ENCODE measurements at regions not wholly inside any gene's neighbourhood (a gene's known extent, or its start where the extent isn't known, plus 50 kb on each side); places are given as distances from the start of the nearest gene placed in this dataset.

- Mint-ChIP-seq H3K4me1 (ENCODE audit: low read depth) (no peaks in the 10 kb centered on the region), H3K36me3 (ENCODE audit: low read depth) (no peaks in the 10 kb centered on the region), H3K9me3 (ENCODE audit: insufficient read depth) (no peaks in the 10 kb centered on the region), H3K4me3 (no peak overlapping the region), H3K27ac (no peak overlapping the region), H3K27me3 (ENCODE audit: low read depth) (peaks cover 6% of the 10 kb centered on the region)
- DNase-seq: no peak
- ChIA-PET CTCF (no interaction called here), POLR2A (no interaction called here)
- no peak for ATAC-seq
Measured at GRCh38 chr4:138656990-138657389, 358.6 kb upstream of the NOCT start.

- Mint-ChIP-seq H3K27ac (no peak overlapping the region), H3K9me3 (ENCODE audit: insufficient read depth) (no peaks in the 10 kb centered on the region), H3K4me3 (no peak overlapping the region), H3K27me3 (ENCODE audit: low read depth) (peaks cover 6% of the 10 kb centered on the region), H3K4me1 (ENCODE audit: low read depth) (no peaks in the 10 kb centered on the region), H3K36me3 (ENCODE audit: low read depth) (no peaks in the 10 kb centered on the region)
- POLR2A ChIA-PET: no interaction called here
- ATAC-seq (no peak), DNase-seq (no peak)
- CTCF ChIA-PET: no interaction called here
Measured at GRCh38 chr4:138655985-138656384, 359.6 kb upstream of the NOCT start.

GRCh38 chr4:138655286-138655685, 360.3 kb upstream of the NOCT start:
- ATAC-seq (no peak), DNase-seq (no peak)
- no peak overlapping the region for H3K27ac Mint-ChIP-seq
- H3K36me3 Mint-ChIP-seq (ENCODE audit: low read depth): no peaks in the 10 kb centered on the region
- no peak overlapping the region for H3K4me3 Mint-ChIP-seq
- ChIA-PET CTCF (no interaction called here), POLR2A (no interaction called here)
- no peaks in the 10 kb centered on the region for H3K4me1 Mint-ChIP-seq (ENCODE audit: low read depth)
- H3K9me3 Mint-ChIP-seq (ENCODE audit: insufficient read depth): no peaks in the 10 kb centered on the region
- peaks cover 6% of the 10 kb centered on the region for H3K27me3 Mint-ChIP-seq (ENCODE audit: low read depth)

- POLR2A ChIA-PET: no interaction called here
- Mint-ChIP-seq H3K36me3 (ENCODE audit: low read depth) (no peaks in the 10 kb centered on the region), H3K4me1 (ENCODE audit: low read depth) (no peaks in the 10 kb centered on the region), H3K27me3 (ENCODE audit: low read depth) (no peaks in the 10 kb centered on the region), H3K4me3 (no peak overlapping the region), H3K27ac (no peak overlapping the region), H3K9me3 (ENCODE audit: insufficient read depth) (no peaks in the 10 kb centered on the region)
- CTCF ChIA-PET: no interaction called here
- DNase-seq (no peak), ATAC-seq (no peak)
Measured at GRCh38 chr4:138650929-138651448, 364.6 kb upstream of the NOCT start.

GRCh38 chr4:138650495-138650894, 365.1 kb upstream of the NOCT start:
- no peaks in the 10 kb centered on the region for H3K27me3 Mint-ChIP-seq (ENCODE audit: low read depth)
- no peaks in the 10 kb centered on the region for H3K9me3 Mint-ChIP-seq (ENCODE audit: insufficient read depth)
- H3K4me3 Mint-ChIP-seq: no peak overlapping the region
- ChIA-PET POLR2A (no interaction called here), CTCF (no interaction called here)
- no peak for ATAC-seq
- H3K4me1 Mint-ChIP-seq (ENCODE audit: low read depth): no peaks in the 10 kb centered on the region
- no peak overlapping the region for H3K27ac Mint-ChIP-seq
- DNase-seq: no peak
- no peaks in the 10 kb centered on the region for H3K36me3 Mint-ChIP-seq (ENCODE audit: low read depth)

GRCh38 chr4:138647433-138647832, 368.1 kb upstream of the NOCT start:
- no peaks in the 10 kb centered on the region for H3K36me3 Mint-ChIP-seq (ENCODE audit: low read depth)
- ATAC-seq (no peak), DNase-seq (no peak)
- H3K27me3 Mint-ChIP-seq (ENCODE audit: low read depth): no peaks in the 10 kb centered on the region
- H3K4me1 Mint-ChIP-seq (ENCODE audit: low read depth): no peaks in the 10 kb centered on the region
- CTCF ChIA-PET: no interaction called here
- no peak overlapping the region for H3K4me3 Mint-ChIP-seq
- POLR2A ChIA-PET: no interaction called here
- H3K9me3 Mint-ChIP-seq (ENCODE audit: insufficient read depth): no peaks in the 10 kb centered on the region
- H3K27ac Mint-ChIP-seq: no peak overlapping the region

- Mint-ChIP-seq H3K27ac (no peak overlapping the region), H3K27me3 (ENCODE audit: low read depth) (no peaks in the 10 kb centered on the region), H3K4me3 (no peak overlapping the region), H3K4me1 (ENCODE audit: low read depth) (no peaks in the 10 kb centered on the region), H3K9me3 (ENCODE audit: insufficient read depth) (no peaks in the 10 kb centered on the region), H3K36me3 (ENCODE audit: low read depth) (no peaks in the 10 kb centered on the region)
- ChIA-PET POLR2A (no interaction called here), CTCF (no interaction called here)
- DNase-seq (no peak), ATAC-seq (no peak)
Measured at GRCh38 chr4:138646383-138646782, 369.2 kb upstream of the NOCT start.

GRCh38 chr4:138645289-138645688, 370.3 kb upstream of the NOCT start:
- Mint-ChIP-seq H3K4me1 (ENCODE audit: low read depth) (no peaks in the 10 kb centered on the region), H3K36me3 (ENCODE audit: low read depth) (no peaks in the 10 kb centered on the region), H3K4me3 (no peak overlapping the region), H3K9me3 (ENCODE audit: insufficient read depth) (no peaks in the 10 kb centered on the region), H3K27ac (no peak overlapping the region), H3K27me3 (ENCODE audit: low read depth) (no peaks in the 10 kb centered on the region)
- no peak for ATAC-seq
- CTCF ChIA-PET: no interaction called here
- POLR2A ChIA-PET: no interaction called here
- DNase-seq: no peak

- no peak overlapping the region for H3K27ac Mint-ChIP-seq
- no peaks in the 10 kb centered on the region for H3K4me1 Mint-ChIP-seq (ENCODE audit: low read depth)
- H3K4me3 Mint-ChIP-seq: no peak overlapping the region
- ATAC-seq: no peak
- H3K9me3 Mint-ChIP-seq (ENCODE audit: insufficient read depth): no peaks in the 10 kb centered on the region
- ChIA-PET POLR2A (no interaction called here), CTCF (no interaction called here)
- no peaks in the 10 kb centered on the region for H3K36me3 Mint-ChIP-seq (ENCODE audit: low read depth)
- H3K27me3 Mint-ChIP-seq (ENCODE audit: low read depth): no peaks in the 10 kb centered on the region
- DNase-seq: no peak
Measured at GRCh38 chr4:138644322-138644721, 371.3 kb upstream of the NOCT start.

GRCh38 chr4:138643827-138644226, 371.8 kb upstream of the NOCT start:
- CTCF ChIA-PET: no interaction called here
- ATAC-seq: no peak
- POLR2A ChIA-PET: no interaction called here
- Mint-ChIP-seq H3K9me3 (ENCODE audit: insufficient read depth) (no peaks in the 10 kb centered on the region), H3K36me3 (ENCODE audit: low read depth) (no peaks in the 10 kb centered on the region), H3K27ac (no peak overlapping the region), H3K4me1 (ENCODE audit: low read depth) (no peaks in the 10 kb centered on the region), H3K4me3 (no peak overlapping the region), H3K27me3 (ENCODE audit: low read depth) (no peaks in the 10 kb centered on the region)
- DNase-seq: no peak

GRCh38 chr4:138639018-138639741, 376.4 kb upstream of the NOCT start:
- Mint-ChIP-seq H3K4me1 (ENCODE audit: low read depth) (no peaks in the 10 kb centered on the region), H3K4me3 (no peak overlapping the region), H3K36me3 (ENCODE audit: low read depth) (no peaks in the 10 kb centered on the region), H3K27ac (no peak overlapping the region), H3K27me3 (ENCODE audit: low read depth) (no peaks in the 10 kb centered on the region), H3K9me3 (ENCODE audit: insufficient read depth) (no peaks in the 10 kb centered on the region)
- POLR2A ChIA-PET: no interaction called here
- ATAC-seq (no peak), DNase-seq (no peak)
- CTCF ChIA-PET: no interaction called here

- no peaks in the 10 kb centered on the region for H3K9me3 Mint-ChIP-seq (ENCODE audit: insufficient read depth)
- no peaks in the 10 kb centered on the region for H3K36me3 Mint-ChIP-seq (ENCODE audit: low read depth)
- no peak overlapping the region for H3K4me3 Mint-ChIP-seq
- H3K4me1 Mint-ChIP-seq (ENCODE audit: low read depth): no peaks in the 10 kb centered on the region
- no peak for ATAC-seq
- CTCF ChIA-PET: no interaction called here
- POLR2A ChIA-PET: no interaction called here
- no peak overlapping the region for H3K27ac Mint-ChIP-seq
- no peak for DNase-seq
- no peaks in the 10 kb centered on the region for H3K27me3 Mint-ChIP-seq (ENCODE audit: low read depth)
Measured at GRCh38 chr4:138636781-138637180, 378.8 kb upstream of the NOCT start.

GRCh38 chr4:138634915-138635314, 380.7 kb upstream of the NOCT start:
- Mint-ChIP-seq H3K36me3 (ENCODE audit: low read depth) (no peaks in the 10 kb centered on the region), H3K9me3 (ENCODE audit: insufficient read depth) (no peaks in the 10 kb centered on the region), H3K27ac (no peak overlapping the region), H3K4me1 (ENCODE audit: low read depth) (no peaks in the 10 kb centered on the region), H3K27me3 (ENCODE audit: low read depth) (no peaks in the 10 kb centered on the region), H3K4me3 (no peak overlapping the region)
- DNase-seq (no peak), ATAC-seq (no peak)
- CTCF ChIA-PET: no interaction called here
- POLR2A ChIA-PET: no interaction called here

Data from activated CD8-positive, alpha-beta T cell treated with anti-CD3 and anti-CD28 coated beads, Interleukin-2, amount 10 ng/mL, durations not matched to agents 7 days and 5 days (primary cell).